Smooth muscle cell (in vitro differentiated cells): ENCODE measurements at regions not wholly inside any gene's neighbourhood (a gene's known extent, or its start where the extent isn't known, plus 50 kb on each side); places are given as distances from the start of the nearest gene placed in this dataset.
A peak's percentile ranks its signal among the peaks of the same experiment; 100 is the strongest.

Experiments
- DNase-seq: peaks from one replicate; lab custom pipeline; 2025; ENCODE audit not compliant: unreplicated experiment; lab: John Stamatoyannopoulos, UW
- H2AFZ ChIP-seq: fragments of 200-600 bp; sonication (generic); 2 replicates; pipeline ENCODE4 v1.6.0; 2016; ENCODE audit warnings: antibody characterized with exemption, low read depth, mild to moderate bottlenecking
- H3F3A ChIP-seq: fragments of 200-600 bp; sonication (generic); 2 replicates; pipeline ENCODE4 v1.6.0; 2017; ENCODE audit warnings: antibody characterized with exemption, low read depth
- H3K27ac ChIP-seq: fragments of 200-600 bp; sonication (generic); 2 replicates; pipeline ENCODE4 v1.5.1; 2016; ENCODE audit warnings: low read depth, mild to moderate bottlenecking
- H3K27me3 ChIP-seq: fragments of 200-600 bp; sonication (generic); 2 replicates; pipeline ENCODE4 v1.6.1; 2016; ENCODE audit warnings: low read depth, mild to moderate bottlenecking
- H3K36me3 ChIP-seq: fragments of 200-600 bp; sonication (generic); 2 replicates; pipeline ENCODE4 v1.5.1; 2016; ENCODE audit warnings: low read depth
- H3K4me1 ChIP-seq: fragments of 200-600 bp; sonication (generic); 2 replicates; pipeline ENCODE4 v1.5.1; 2016; ENCODE audit warnings: low read depth
- H3K4me2 ChIP-seq: fragments of 200-600 bp; sonication (generic); 2 replicates; pipeline ENCODE4 v1.6.0; 2016; ENCODE audit warnings: mild to moderate bottlenecking
- H3K4me3 ChIP-seq: fragments of 200-600 bp; sonication (generic); 2 replicates; pipeline ENCODE4 v1.5.1; 2016; ENCODE audit warnings: mild to moderate bottlenecking
- H3K79me2 ChIP-seq: fragments of 200-600 bp; sonication (generic); 2 replicates; pipeline ENCODE4 v1.6.0; 2016; ENCODE audit warnings: low read depth, mild to moderate bottlenecking
- H3K9ac ChIP-seq: fragments of 200-600 bp; sonication (generic); 2 replicates; pipeline ENCODE4 v1.6.0; 2016; ENCODE audit warnings: low read depth
- H3K9me3 ChIP-seq: fragments of 200-600 bp; sonication (generic); replicated peaks from 2 replicates; pipeline ENCODE4 v1.5.1; 2016; ENCODE audit warnings: low read depth
- H4K20me1 ChIP-seq: fragments of 200-600 bp; sonication (generic); 2 replicates; pipeline ENCODE4 v1.6.0; 2016; ENCODE audit warnings: low read depth
- CTCF ChIP-seq: fragments of 200-600 bp; sonication (generic); IDR thresholded peaks from 2 replicates; pipeline ENCODE4 v1.5.1; 2017; ENCODE audit warnings: borderline replicate concordance, mild to moderate bottlenecking, antibody characterized with exemption; ENCODE audit not compliant: insufficient read depth, poor library complexity, severe bottlenecking
- WGBS: methylation state at CpG from one replicate; pipeline ENCODE4 v1.1.7; 2016; ENCODE audit warnings: low lambda C conversion rate; 5-methylcytosine and 5-hydroxymethylcytosine counted together

DNA sequence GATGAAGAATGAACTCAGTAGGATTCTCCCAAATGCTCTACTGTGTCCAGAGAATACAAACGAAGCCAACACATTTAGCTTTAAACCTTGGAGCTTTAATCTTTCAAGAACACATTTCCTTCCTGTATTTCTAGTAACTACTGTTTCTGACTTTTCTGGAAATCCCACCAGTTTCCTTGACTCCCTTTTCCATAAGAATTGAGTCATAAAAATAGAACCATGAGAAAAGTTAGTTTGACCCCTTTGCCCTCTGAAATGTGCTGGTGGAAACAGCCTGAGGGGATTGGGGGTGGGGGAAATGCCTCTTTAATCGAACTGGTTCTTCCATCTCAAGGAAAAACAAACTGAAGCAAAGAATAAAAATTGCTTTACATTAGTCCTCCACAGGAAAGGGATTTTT is 123.9 kb downstream of the TMEM17 start:
- peak overlapping the region; percentile 25 for H3K4me2 ChIP-seq
- H3K4me3 ChIP-seq = no peak overlapping the region
- H3K27me3 ChIP-seq = no peaks in the 10 kb centered on the region
- DNase-seq = no peak
- H4K20me1 ChIP-seq = no peaks in the 10 kb centered on the region
- H3K36me3 ChIP-seq = no peaks in the 10 kb centered on the region
- no peak overlapping the region for H3K27ac ChIP-seq
- peaks cover 2% of the 10 kb centered on the region for H3F3A ChIP-seq
- no peak overlapping the region for H3K9ac ChIP-seq
- no peaks in the 10 kb centered on the region for H3K9me3 ChIP-seq
- no peak for TF ChIP-seq CTCF
- no peaks in the 10 kb centered on the region for H3K79me2 ChIP-seq
- peaks cover 9% of the 10 kb centered on the region for H3K4me1 ChIP-seq
- H2AFZ ChIP-seq = peak overlapping the region; percentile 23
- 25% methylated on average over 2 of the region's 2 CpGs for WGBS

DNA sequence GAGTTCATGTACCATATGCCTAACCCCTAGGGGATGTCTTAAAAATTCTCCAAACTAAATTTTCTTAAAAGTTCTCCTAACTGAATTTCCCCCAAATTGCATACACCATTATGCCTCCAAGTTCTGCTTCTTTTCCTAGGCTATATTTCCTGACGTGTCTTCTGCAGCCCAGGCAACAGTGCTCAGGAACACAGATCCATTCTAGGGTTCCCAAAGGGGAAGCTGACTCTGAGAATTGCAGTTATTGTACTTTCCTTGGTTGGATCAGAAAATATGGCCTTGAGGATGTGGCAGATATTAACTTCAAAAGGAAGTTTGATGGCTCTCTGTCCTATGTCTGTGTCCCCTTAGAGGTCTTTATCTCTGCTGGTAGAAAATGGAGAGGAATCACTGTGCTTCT is 124.3 kb downstream of the TMEM17 start:
- Histone ChIP-seq H3K4me2 (no peak overlapping the region), H3K9me3 (no peaks in the 10 kb centered on the region), H3K36me3 (no peaks in the 10 kb centered on the region), H3K4me1 (peaks cover 9% of the 10 kb centered on the region), H3K4me3 (no peak overlapping the region), H2AFZ (peak overlapping the region; percentile 23), H3K27me3 (no peaks in the 10 kb centered on the region), H3K27ac (no peak overlapping the region), H3K9ac (no peak overlapping the region), H4K20me1 (no peaks in the 10 kb centered on the region), H3F3A (peaks cover 2% of the 10 kb centered on the region), H3K79me2 (no peaks in the 10 kb centered on the region)
- 84% methylated on average over 1 of the region's 1 CpG for WGBS
- no peak for TF ChIP-seq CTCF
- DNase-seq = no peak

DNA sequence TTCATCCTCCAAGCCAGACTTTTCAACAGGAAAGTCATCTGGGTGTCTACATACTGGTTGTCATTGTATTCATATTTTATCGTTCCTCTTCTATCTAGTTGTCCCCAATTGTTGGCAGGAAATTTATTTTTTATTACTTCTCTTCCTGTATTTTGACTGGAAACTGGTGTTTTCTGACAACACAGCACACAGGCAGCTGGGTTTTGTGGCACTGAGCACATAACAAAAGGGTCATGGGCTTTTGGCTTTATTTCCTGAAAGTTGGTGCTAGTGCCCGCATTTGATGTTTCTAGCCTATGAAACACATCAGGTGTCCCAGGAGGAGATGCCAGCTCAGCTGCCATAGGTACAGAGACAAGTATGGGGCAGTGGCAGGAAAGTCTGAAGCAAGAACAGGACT is 126.4 kb downstream of the TMEM17 start:
- H3K27me3 ChIP-seq = no peaks in the 10 kb centered on the region
- H3K9ac ChIP-seq = no peak overlapping the region
- peaks cover 2% of the 10 kb centered on the region for H3F3A ChIP-seq
- H3K36me3 ChIP-seq = no peaks in the 10 kb centered on the region
- no peak overlapping the region for H3K27ac ChIP-seq
- peaks cover 9% of the 10 kb centered on the region for H3K4me1 ChIP-seq
- WGBS = 98% methylated on average over 2 of the region's 2 CpGs
- no peak for TF ChIP-seq CTCF
- no peaks in the 10 kb centered on the region for H3K9me3 ChIP-seq
- no peaks in the 10 kb centered on the region for H4K20me1 ChIP-seq
- DNase-seq = no peak
- no peaks in the 10 kb centered on the region for H3K79me2 ChIP-seq
- no peak overlapping the region for H2AFZ ChIP-seq
- H3K4me3 ChIP-seq = no peak overlapping the region
- no peak overlapping the region for H3K4me2 ChIP-seq

DNA sequence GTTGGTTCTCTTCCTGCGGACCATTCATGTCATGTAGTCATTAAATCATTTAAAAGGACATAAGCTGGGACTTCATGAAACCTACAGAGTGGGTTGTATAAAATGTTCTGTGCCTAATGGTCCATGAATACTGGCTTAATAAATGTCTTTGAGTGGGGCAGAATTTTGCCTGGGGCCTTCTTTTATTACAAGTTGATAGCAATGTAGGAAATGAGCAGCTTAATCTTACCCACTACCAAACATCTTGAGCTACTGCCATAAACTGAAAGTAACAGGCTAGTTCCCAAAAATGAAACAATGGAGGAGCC is 130.9 kb downstream of the TMEM17 start:
- no peak for DNase-seq
- no peaks in the 10 kb centered on the region for H3K79me2 ChIP-seq
- H3K4me1 ChIP-seq = peaks cover 4% of the 10 kb centered on the region
- H3K9me3 ChIP-seq = no peaks in the 10 kb centered on the region
- no peak overlapping the region for H2AFZ ChIP-seq
- no peak for TF ChIP-seq CTCF
- H3K9ac ChIP-seq = no peak overlapping the region
- H3K27me3 ChIP-seq = no peaks in the 10 kb centered on the region
- H3K36me3 ChIP-seq = no peaks in the 10 kb centered on the region
- 79% methylated on average over 1 of the region's 1 CpG for WGBS
- H3K4me3 ChIP-seq = no peak overlapping the region
- no peak overlapping the region for H3K27ac ChIP-seq
- H4K20me1 ChIP-seq = no peaks in the 10 kb centered on the region
- H3K4me2 ChIP-seq = no peak overlapping the region
- H3F3A ChIP-seq = no peaks in the 10 kb centered on the region
